WTC11 (cell line): ENCODE measurements at regions not wholly inside any gene's neighbourhood (a gene's known extent, or its start where the extent isn't known, plus 50 kb on each side); places are given as distances from the start of the nearest gene placed in this dataset.

Experiments
- ATAC-seq: fragments of 200-7000 bp; cut with Tn5 transposase; 2 replicates; pipeline ENCODE4 v1.10.0; 2021; ENCODE audit warnings: mild to moderate bottlenecking, moderate library complexity
- CTCF ChIA-PET: fragments of 300-600 bp; sonication (Branson Sonifier 250); formaldehyde crosslinking; loops from one replicate; lab custom pipeline; 2021; ENCODE audit warnings: antibody characterized with exemption; lab: Charles Lee
- POLR2A ChIA-PET: fragments of 350-600 bp; sonication (Branson Sonifier 250); formaldehyde crosslinking; loops from one replicate; lab custom pipeline; 2021; ENCODE audit warnings: antibody characterized with exemption; lab: Charles Lee
- DNase-seq: peaks from one replicate; pipeline ENCODE4 v3.0.0; 2021; ENCODE audit warnings: low spot score
- H3K27ac Mint-ChIP-seq: 2 replicates; pipeline ENCODE4 v1.8.0; 2021; ENCODE audit warnings: mixed read lengths
- H3K27me3 Mint-ChIP-seq: 2 replicates; pipeline ENCODE4 v1.8.0; 2021; ENCODE audit warnings: low read depth, mild to moderate bottlenecking, moderate library complexity, mixed read lengths
- H3K36me3 Mint-ChIP-seq: 2 replicates; pipeline ENCODE4 v1.8.0; 2021; ENCODE audit warnings: mixed read lengths
- H3K4me1 Mint-ChIP-seq: 2 replicates; pipeline ENCODE4 v1.8.0; 2022; ENCODE audit warnings: mixed read lengths
- H3K4me3 Mint-ChIP-seq: 2 replicates; pipeline ENCODE4 v1.8.0; 2021; ENCODE audit warnings: mild to moderate bottlenecking, moderate library complexity, mixed read lengths
- H3K9me3 Mint-ChIP-seq: 2 replicates; pipeline ENCODE4 v1.8.0; 2021; ENCODE audit warnings: mixed read lengths
- CDX4 ChIP-seq: fragments of 250-450 bp; sonication (Bioruptor Pico); IDR thresholded peaks from 2 replicates; pipeline ENCODE4 v1.9.0; 2021; ENCODE audit warnings: moderate library complexity, mild to moderate bottlenecking, inconsistent platforms, borderline replicate concordance
- FOXK1 ChIP-seq: sonication (generic); formaldehyde crosslinking; IDR thresholded peaks from 2 replicates; pipeline ENCODE4 v1.8.0; 2022; ENCODE audit warnings: mild to moderate bottlenecking, moderate library complexity, missing genetic modification reagents
- GABPB1 ChIP-seq: sonication (generic); formaldehyde crosslinking; IDR thresholded peaks from 2 replicates; pipeline ENCODE4 v1.8.1; 2023; ENCODE audit warnings: mild to moderate bottlenecking, missing genetic modification reagents
- GTF2I ChIP-seq: fragments of 250-450 bp; sonication (Bioruptor Pico); conservative IDR thresholded peaks from 2 replicates; pipeline ENCODE4 v1.4.0; 2021; ENCODE audit warnings: mild to moderate bottlenecking
- ZBTB21 ChIP-seq: sonication (generic); formaldehyde crosslinking; IDR thresholded peaks from 2 replicates; pipeline ENCODE4 v1.8.1; 2023; ENCODE audit warnings: mild to moderate bottlenecking, missing genetic modification reagents, borderline replicate concordance
- ZNF138 ChIP-seq: sonication (generic); formaldehyde crosslinking; conservative IDR thresholded peaks from 2 replicates; pipeline ENCODE4 v1.8.1; 2022; ENCODE audit warnings: mild to moderate bottlenecking, moderate library complexity, missing genetic modification reagents
- ZNF416 ChIP-seq: fragments of 250-450 bp; sonication (Bioruptor Pico); IDR thresholded peaks from 2 replicates; pipeline ENCODE4 v1.9.0; 2021; ENCODE audit warnings: mild to moderate bottlenecking, inconsistent platforms
- ZNF671 ChIP-seq: fragments of 250-450 bp; sonication (Bioruptor Pico); IDR thresholded peaks from 2 replicates; pipeline ENCODE4 v1.8.0; 2021; ENCODE audit warnings: mild to moderate bottlenecking
- TF ChIP-seq, protein P1 (sequence below): fragments of 250-450 bp; sonication (Bioruptor Pico); IDR thresholded peaks from 2 replicates; pipeline ENCODE4 v1.8.0; 2021; ENCODE audit warnings: mild to moderate bottlenecking
- TF ChIP-seq, protein P2 (sequence below): sonication (generic); formaldehyde crosslinking; IDR thresholded peaks from 2 replicates; pipeline ENCODE4 v1.8.1; 2022; ENCODE audit warnings: mild to moderate bottlenecking, missing genetic modification reagents, moderate library complexity, borderline replicate concordance
- TF ChIP-seq, protein P3 (sequence below): sonication (generic); formaldehyde crosslinking; IDR thresholded peaks from 2 replicates; pipeline ENCODE4 v1.8.1; 2023; ENCODE audit warnings: mild to moderate bottlenecking, missing genetic modification reagents, moderate library complexity
- TF ChIP-seq, protein P4 (sequence below): fragments of 200-600 bp; IDR thresholded peaks from 2 replicates; pipeline ENCODE4 v1.8.0; 2022; ENCODE audit warnings: antibody characterized with exemption
- TF ChIP-seq, protein P5 (sequence below): fragments of 250-450 bp; sonication (Bioruptor Pico); IDR thresholded peaks from 2 replicates; pipeline ENCODE4 v2.1.2; 2022; ENCODE audit warnings: mild to moderate bottlenecking, moderate library complexity
- TF ChIP-seq, protein P6 (sequence below): sonication (generic); formaldehyde crosslinking; IDR thresholded peaks from 2 replicates; pipeline ENCODE4 v1.8.0; 2023; ENCODE audit warnings: mild to moderate bottlenecking, missing genetic modification reagents

DNA sequence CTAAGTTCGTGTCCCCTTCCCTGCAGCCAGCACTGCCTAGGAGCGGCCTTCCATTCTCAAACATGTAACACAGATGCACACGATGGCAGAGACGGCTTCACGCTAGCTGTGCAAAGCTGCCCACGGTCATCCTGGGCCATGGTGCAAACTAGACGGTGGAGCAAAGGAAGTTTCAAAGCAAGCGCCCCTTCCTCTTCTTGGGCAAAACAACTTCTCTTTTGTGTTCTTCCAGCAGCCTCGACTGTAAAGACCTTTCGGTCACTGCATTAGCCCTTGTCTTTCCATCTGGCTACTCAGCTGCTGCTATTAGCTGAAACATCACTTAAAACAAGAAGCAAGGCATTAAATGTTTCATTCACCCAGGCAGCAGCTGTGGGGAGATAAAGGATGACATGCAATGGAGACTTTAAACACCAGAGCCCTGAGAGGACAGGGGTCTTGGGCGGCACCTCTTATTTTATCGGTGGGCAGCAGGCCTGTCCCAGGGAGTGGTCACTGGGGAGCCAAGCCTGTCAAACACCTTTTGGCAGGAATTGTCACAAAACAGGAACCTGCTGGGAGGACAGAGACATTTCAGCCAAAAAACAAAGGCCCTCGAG is 214.8 kb downstream of the KLF6 start:
- Mint-ChIP-seq H3K36me3 (0 out of 2 replicates have a peak, but pooled peaks cover 4% of the 10 kb centered on the region), H3K4me1 (peaks cover 11% of the 10 kb centered on the region), H3K27ac (no peak overlapping the region), H3K9me3 (peaks cover 13% of the 10 kb centered on the region), H3K27me3 (no peaks in the 10 kb centered on the region; the same call in 1 of the 2 replicates), H3K4me3 (no peak overlapping the region)
- no peak for ATAC-seq
- CTCF ChIA-PET, result no interaction called here
- POLR2A ChIA-PET, result no interaction called here
- no peak for DNase-seq
- TF ChIP-seq, protein P1, sequence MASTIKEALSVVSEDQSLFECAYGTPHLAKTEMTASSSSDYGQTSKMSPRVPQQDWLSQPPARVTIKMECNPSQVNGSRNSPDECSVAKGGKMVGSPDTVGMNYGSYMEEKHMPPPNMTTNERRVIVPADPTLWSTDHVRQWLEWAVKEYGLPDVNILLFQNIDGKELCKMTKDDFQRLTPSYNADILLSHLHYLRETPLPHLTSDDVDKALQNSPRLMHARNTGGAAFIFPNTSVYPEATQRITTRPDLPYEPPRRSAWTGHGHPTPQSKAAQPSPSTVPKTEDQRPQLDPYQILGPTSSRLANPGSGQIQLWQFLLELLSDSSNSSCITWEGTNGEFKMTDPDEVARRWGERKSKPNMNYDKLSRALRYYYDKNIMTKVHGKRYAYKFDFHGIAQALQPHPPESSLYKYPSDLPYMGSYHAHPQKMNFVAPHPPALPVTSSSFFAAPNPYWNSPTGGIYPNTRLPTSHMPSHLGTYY (CRISPR knock-in tag), result no peak
- TF ChIP-seq ZBTB21 (CRISPR knock-in tag), result no peak
- TF ChIP-seq, all 79 proteins: peak for 0

GRCh38 chr10:3568983-3569382 is 216.0 kb downstream of the KLF6 start:
- ATAC-seq (no peak), DNase-seq (no peak)
- Mint-ChIP-seq H3K9me3 (peaks cover 15% of the 10 kb centered on the region), H3K4me3 (no peak overlapping the region), H3K27ac (no peak overlapping the region), H3K27me3 (no peaks in the 10 kb centered on the region), H3K4me1 (peaks cover 9% of the 10 kb centered on the region), H3K36me3 (0 out of 2 replicates have a peak, but pooled peaks cover 5% of the 10 kb centered on the region)
- ChIA-PET CTCF (no interaction called here), POLR2A (no interaction called here)
- no peak for TF ChIP-seq ZNF416 (CRISPR knock-in tag)
- no peak for TF ChIP-seq FOXK1 (CRISPR knock-in tag)
- no peak for TF ChIP-seq ZNF671
- TF ChIP-seq ZNF138 (CRISPR knock-in tag), result no peak
- TF ChIP-seq, protein P2, sequence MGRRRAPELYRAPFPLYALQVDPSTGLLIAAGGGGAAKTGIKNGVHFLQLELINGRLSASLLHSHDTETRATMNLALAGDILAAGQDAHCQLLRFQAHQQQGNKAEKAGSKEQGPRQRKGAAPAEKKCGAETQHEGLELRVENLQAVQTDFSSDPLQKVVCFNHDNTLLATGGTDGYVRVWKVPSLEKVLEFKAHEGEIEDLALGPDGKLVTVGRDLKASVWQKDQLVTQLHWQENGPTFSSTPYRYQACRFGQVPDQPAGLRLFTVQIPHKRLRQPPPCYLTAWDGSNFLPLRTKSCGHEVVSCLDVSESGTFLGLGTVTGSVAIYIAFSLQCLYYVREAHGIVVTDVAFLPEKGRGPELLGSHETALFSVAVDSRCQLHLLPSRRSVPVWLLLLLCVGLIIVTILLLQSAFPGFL (CRISPR knock-in tag), result no peak
- TF ChIP-seq CDX4 (CRISPR knock-in tag), result no peak
- TF ChIP-seq GABPB1 (CRISPR knock-in tag), result no peak
- TF ChIP-seq, protein P3, sequence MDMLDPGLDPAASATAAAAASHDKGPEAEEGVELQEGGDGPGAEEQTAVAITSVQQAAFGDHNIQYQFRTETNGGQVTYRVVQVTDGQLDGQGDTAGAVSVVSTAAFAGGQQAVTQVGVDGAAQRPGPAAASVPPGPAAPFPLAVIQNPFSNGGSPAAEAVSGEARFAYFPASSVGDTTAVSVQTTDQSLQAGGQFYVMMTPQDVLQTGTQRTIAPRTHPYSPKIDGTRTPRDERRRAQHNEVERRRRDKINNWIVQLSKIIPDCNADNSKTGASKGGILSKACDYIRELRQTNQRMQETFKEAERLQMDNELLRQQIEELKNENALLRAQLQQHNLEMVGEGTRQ (CRISPR knock-in tag), result no peak
- TF ChIP-seq, protein P4, sequence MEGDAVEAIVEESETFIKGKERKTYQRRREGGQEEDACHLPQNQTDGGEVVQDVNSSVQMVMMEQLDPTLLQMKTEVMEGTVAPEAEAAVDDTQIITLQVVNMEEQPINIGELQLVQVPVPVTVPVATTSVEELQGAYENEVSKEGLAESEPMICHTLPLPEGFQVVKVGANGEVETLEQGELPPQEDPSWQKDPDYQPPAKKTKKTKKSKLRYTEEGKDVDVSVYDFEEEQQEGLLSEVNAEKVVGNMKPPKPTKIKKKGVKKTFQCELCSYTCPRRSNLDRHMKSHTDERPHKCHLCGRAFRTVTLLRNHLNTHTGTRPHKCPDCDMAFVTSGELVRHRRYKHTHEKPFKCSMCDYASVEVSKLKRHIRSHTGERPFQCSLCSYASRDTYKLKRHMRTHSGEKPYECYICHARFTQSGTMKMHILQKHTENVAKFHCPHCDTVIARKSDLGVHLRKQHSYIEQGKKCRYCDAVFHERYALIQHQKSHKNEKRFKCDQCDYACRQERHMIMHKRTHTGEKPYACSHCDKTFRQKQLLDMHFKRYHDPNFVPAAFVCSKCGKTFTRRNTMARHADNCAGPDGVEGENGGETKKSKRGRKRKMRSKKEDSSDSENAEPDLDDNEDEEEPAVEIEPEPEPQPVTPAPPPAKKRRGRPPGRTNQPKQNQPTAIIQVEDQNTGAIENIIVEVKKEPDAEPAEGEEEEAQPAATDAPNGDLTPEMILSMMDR, result no peak
- TF ChIP-seq, protein P5, sequence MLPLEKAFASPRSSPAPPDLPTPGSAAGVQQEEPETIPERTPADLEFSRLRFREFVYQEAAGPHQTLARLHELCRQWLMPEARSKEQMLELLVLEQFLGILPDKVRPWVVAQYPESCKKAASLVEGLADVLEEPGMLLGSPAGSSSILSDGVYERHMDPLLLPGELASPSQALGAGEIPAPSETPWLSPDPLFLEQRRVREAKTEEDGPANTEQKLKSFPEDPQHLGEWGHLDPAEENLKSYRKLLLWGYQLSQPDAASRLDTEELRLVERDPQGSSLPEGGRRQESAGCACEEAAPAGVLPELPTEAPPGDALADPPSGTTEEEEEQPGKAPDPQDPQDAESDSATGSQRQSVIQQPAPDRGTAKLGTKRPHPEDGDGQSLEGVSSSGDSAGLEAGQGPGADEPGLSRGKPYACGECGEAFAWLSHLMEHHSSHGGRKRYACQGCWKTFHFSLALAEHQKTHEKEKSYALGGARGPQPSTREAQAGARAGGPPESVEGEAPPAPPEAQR, result no peak

DNA sequence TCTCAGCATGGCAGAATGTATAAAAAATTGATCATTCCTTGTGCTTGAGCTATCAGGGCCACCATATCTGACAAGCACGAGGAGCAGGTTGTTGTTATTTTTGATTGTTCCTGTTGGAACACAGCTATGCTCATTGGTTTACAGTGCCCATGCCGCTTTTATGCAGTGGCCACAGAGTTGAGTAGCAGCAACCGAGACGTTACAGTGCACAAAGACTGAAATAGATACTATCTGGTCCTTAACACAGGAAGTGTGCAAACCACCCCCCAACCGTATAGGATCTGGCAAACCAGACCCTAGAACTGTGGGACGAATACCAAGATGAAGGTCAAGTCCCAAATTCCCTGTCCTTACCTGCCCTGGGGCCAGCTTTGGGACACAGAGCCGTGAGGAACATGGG is 216.6 kb downstream of the KLF6 start:
- H3K9me3 Mint-ChIP-seq, result peaks cover 15% of the 10 kb centered on the region
- ChIA-PET CTCF (no interaction called here), POLR2A (no interaction called here)
- peaks cover 9% of the 10 kb centered on the region for H3K4me1 Mint-ChIP-seq
- ATAC-seq, result no peak
- no peak overlapping the region for H3K27ac Mint-ChIP-seq
- H3K4me3 Mint-ChIP-seq, result no peak overlapping the region
- TF ChIP-seq, protein P6, sequence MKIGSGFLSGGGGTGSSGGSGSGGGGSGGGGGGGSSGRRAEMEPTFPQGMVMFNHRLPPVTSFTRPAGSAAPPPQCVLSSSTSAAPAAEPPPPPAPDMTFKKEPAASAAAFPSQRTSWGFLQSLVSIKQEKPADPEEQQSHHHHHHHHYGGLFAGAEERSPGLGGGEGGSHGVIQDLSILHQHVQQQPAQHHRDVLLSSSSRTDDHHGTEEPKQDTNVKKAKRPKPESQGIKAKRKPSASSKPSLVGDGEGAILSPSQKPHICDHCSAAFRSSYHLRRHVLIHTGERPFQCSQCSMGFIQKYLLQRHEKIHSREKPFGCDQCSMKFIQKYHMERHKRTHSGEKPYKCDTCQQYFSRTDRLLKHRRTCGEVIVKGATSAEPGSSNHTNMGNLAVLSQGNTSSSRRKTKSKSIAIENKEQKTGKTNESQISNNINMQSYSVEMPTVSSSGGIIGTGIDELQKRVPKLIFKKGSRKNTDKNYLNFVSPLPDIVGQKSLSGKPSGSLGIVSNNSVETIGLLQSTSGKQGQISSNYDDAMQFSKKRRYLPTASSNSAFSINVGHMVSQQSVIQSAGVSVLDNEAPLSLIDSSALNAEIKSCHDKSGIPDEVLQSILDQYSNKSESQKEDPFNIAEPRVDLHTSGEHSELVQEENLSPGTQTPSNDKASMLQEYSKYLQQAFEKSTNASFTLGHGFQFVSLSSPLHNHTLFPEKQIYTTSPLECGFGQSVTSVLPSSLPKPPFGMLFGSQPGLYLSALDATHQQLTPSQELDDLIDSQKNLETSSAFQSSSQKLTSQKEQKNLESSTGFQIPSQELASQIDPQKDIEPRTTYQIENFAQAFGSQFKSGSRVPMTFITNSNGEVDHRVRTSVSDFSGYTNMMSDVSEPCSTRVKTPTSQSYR (CRISPR knock-in tag), result no peak
- TF ChIP-seq GTF2I (CRISPR knock-in tag), result no peak
- TF ChIP-seq, protein P5, result no peak
- 0 out of 2 replicates have a peak, but pooled peaks cover 5% of the 10 kb centered on the region for H3K36me3 Mint-ChIP-seq
- no peaks in the 10 kb centered on the region for H3K27me3 Mint-ChIP-seq
- DNase-seq, result no peak
